OCI-LY3 (cell line): ENCODE measurements at regions not wholly inside any gene's neighbourhood (a gene's known extent, or its start where the extent isn't known, plus 50 kb on each side); places are given as distances from the start of the nearest gene placed in this dataset.

Experiments used
- H2AFZ ChIP-seq: fragments of 200-600, 300-600 bp; shearing (Covaris generic); 2 replicates; pipeline ENCODE4 v1.6.0; 2014; ENCODE audit warnings: antibody characterized with exemption, low read depth, low read length
- H3K27ac ChIP-seq: fragments of 200-600, 300-600 bp; sonication (generic); 2 replicates; pipeline ENCODE4 v1.5.1; 2014; ENCODE audit warnings: mild to moderate bottlenecking, low read length, moderate library complexity, mixed read lengths
- H3K27me3 ChIP-seq: fragments of 200-600, 300-600 bp; sonication (generic); 2 replicates; pipeline ENCODE4 v1.6.1; 2014; ENCODE audit warnings: low read depth, low read length, mixed read lengths
- H3K36me3 ChIP-seq: fragments of 200-600, 300-600 bp; sonication (generic); replicated peaks from 2 replicates; pipeline ENCODE3; 2014; ENCODE audit warnings: low read depth, low read length, mixed read lengths
- H3K4me1 ChIP-seq: fragments of 300-600, 200-600 bp; sonication (generic); 2 replicates; pipeline ENCODE4 v1.6.1; 2014; ENCODE audit warnings: low read length, mixed read lengths
- H3K4me2 ChIP-seq: fragments of 200-600, 300-600 bp; sonication (generic); 2 replicates; pipeline ENCODE4 v1.6.1; 2014; ENCODE audit warnings: low read length, mixed read lengths
- H3K4me3 ChIP-seq: fragments of 300-600, 200-600 bp; sonication (generic); 2 replicates; pipeline ENCODE4 v1.5.1; 2014; ENCODE audit warnings: antibody characterized with exemption, mild to moderate bottlenecking, low read length, moderate library complexity
- H3K79me2 ChIP-seq: fragments of 300-600, 200-600 bp; shearing (Covaris generic); 2 replicates; pipeline ENCODE4 v1.6.1; 2014; ENCODE audit warnings: mild to moderate bottlenecking, low read length, mixed read lengths
- H3K9ac ChIP-seq: fragments of 300-600, 200-600 bp; shearing (Covaris generic); 2 replicates; pipeline ENCODE4 v1.6.0; 2014; ENCODE audit warnings: mild to moderate bottlenecking, low read length, moderate library complexity
- H3K9me3 ChIP-seq: fragments of 200-600, 300-600 bp; shearing (Covaris generic); 2 replicates; pipeline ENCODE4 v1.6.1; 2014; ENCODE audit warnings: low read length, mixed read lengths; ENCODE audit not compliant: insufficient read depth
- H4K20me1 ChIP-seq: fragments of 200-600, 300-600 bp; sonication (generic); 2 replicates; pipeline ENCODE4 v1.6.1; 2016; ENCODE audit warnings: low read length, mixed read lengths; ENCODE audit not compliant: insufficient read depth
- CTCF ChIP-seq: fragments of 200-600, 300-600 bp; sonication (generic); IDR thresholded peaks from 2 replicates; pipeline ENCODE4 v1.5.1; 2014; ENCODE audit warnings: antibody characterized with exemption, low read length, low read depth
- EZH2phosphoT487 ChIP-seq: fragments of 200-600 bp; shearing (Covaris generic); IDR thresholded peaks from 2 replicates; pipeline ENCODE4 v1.6.1; 2018; ENCODE audit warnings: antibody characterized with exemption, mixed run types, low read depth

DNA sequence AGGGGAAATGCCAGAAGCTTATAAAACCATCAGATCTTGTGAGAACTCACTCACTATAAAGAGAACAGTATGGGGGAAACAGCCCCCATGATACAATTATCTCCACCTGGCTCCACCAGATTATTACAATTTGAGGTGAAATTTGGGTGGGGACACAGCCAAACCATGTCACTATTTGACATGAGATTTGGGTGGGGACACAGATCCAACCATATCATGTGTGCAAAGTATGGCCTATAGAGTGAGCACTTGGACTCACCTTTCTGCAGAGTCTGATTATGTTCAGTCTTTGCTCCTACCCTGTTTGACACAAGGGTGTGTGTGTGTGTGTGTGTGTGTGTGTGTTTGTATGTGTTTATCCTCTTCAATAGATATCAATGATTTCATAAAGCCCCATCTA, 287.5 kb downstream of the ZNF536 start:
- no peaks in the 10 kb centered on the region for H3K79me2 ChIP-seq
- no peaks in the 10 kb centered on the region for H4K20me1 ChIP-seq
- H3K36me3 ChIP-seq = no peaks in the 10 kb centered on the region
- TF ChIP-seq EZH2phosphoT487 = no peak
- no peak for TF ChIP-seq CTCF
- H3K9ac ChIP-seq = no peak overlapping the region
- H3K27me3 ChIP-seq = peaks cover 4% of the 10 kb centered on the region; the same call in 1 of the 2 replicates
- no peaks in the 10 kb centered on the region for H3K9me3 ChIP-seq
- H3K4me1 ChIP-seq = no peaks in the 10 kb centered on the region
- no peak overlapping the region for H3K4me3 ChIP-seq
- no peak overlapping the region for H3K27ac ChIP-seq
- H2AFZ ChIP-seq = no peak overlapping the region
- H3K4me2 ChIP-seq = no peak overlapping the region

- Histone ChIP-seq H3K4me2 (no peak overlapping the region), H3K4me1 (no peaks in the 10 kb centered on the region), H3K27me3 (peaks cover 16% of the 10 kb centered on the region), H2AFZ (no peak overlapping the region), H4K20me1 (no peaks in the 10 kb centered on the region), H3K27ac (no peak overlapping the region), H3K4me3 (no peak overlapping the region), H3K36me3 (no peaks in the 10 kb centered on the region), H3K9ac (no peak overlapping the region), H3K79me2 (no peaks in the 10 kb centered on the region), H3K9me3 (no peaks in the 10 kb centered on the region)
- TF ChIP-seq CTCF (no peak), EZH2phosphoT487 (no peak)
Observed at GRCh38 chr19:30656520-30657100, 284.4 kb downstream of the ZNF536 start.

- Histone ChIP-seq H3K27me3 (peaks cover 22% of the 10 kb centered on the region), H3K9ac (no peak overlapping the region), H3K36me3 (no peaks in the 10 kb centered on the region), H3K4me1 (no peaks in the 10 kb centered on the region), H3K27ac (no peak overlapping the region), H3K79me2 (no peaks in the 10 kb centered on the region), H3K9me3 (no peaks in the 10 kb centered on the region), H4K20me1 (no peaks in the 10 kb centered on the region), H3K4me3 (no peak overlapping the region), H3K4me2 (no peak overlapping the region), H2AFZ (no peak overlapping the region)
- TF ChIP-seq CTCF (no peak), EZH2phosphoT487 (no peak)
Observed at GRCh38 chr19:30653646-30654386, 281.6 kb downstream of the ZNF536 start.

DNA sequence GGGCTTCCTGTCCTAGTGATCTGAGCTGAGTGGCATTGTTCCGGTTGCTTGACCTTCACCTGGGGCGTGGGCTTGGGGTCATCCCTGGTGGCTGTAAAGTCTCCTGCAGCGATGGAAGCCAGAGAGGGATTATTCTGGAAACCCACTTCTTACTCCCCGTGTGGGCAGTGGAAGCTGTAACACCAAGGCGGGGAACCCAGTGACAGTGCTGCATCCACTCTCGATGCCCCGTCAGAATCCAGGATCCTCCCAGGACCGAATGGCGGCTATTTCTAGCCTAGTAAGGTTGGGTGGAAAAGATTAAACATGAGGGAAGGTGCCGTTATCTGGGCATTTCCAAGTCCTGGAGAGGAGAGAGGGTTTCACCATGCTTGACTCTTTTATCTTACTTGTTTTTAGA, 280.6 kb downstream of the ZNF536 start:
- Histone ChIP-seq H4K20me1 (no peaks in the 10 kb centered on the region), H3K79me2 (no peaks in the 10 kb centered on the region), H3K27ac (no peak overlapping the region), H3K4me2 (no peak overlapping the region), H3K4me3 (no peak overlapping the region), H3K9ac (no peak overlapping the region), H2AFZ (no peak overlapping the region), H3K9me3 (no peaks in the 10 kb centered on the region), H3K4me1 (no peaks in the 10 kb centered on the region), H3K36me3 (no peaks in the 10 kb centered on the region), H3K27me3 (peaks cover 30% of the 10 kb centered on the region)
- TF ChIP-seq EZH2phosphoT487 (no peak), CTCF (no peak)
